ENCODE measurements at regions not wholly inside any gene's neighbourhood (a gene's known extent, or its start where the extent isn't known, plus 50 kb on each side); places are given as distances from the start of the nearest gene placed in this dataset.

GRCh38 chr9:30574355-30575151 is 1809.9 kb upstream of the ACO1 start:
- DNase-seq (ENCODE audit: low read depth) = no peak
- no peak overlapping the region for H3K4me3 ChIP-seq (ENCODE audit: low read depth, low read length)
- no peak for TF ChIP-seq CTCF (IDR thresholded peaks at IDR 0.05; ENCODE audit: insufficient read depth, low read length)

GRCh38 chr9:30575218-30575617 is 1809.2 kb upstream of the ACO1 start:
- H3K4me3 ChIP-seq (ENCODE audit: low read depth, low read length) = no peak overlapping the region
- no peak for DNase-seq (ENCODE audit: low read depth)

GRCh38 chr9:30575691-30576090 is 1808.8 kb upstream of the ACO1 start:
- TF ChIP-seq CTCF (IDR thresholded peaks at IDR 0.05; ENCODE audit: insufficient read depth, low read length) = no peak
- H3K4me3 ChIP-seq (ENCODE audit: low read depth, low read length) = no peak overlapping the region
- no peak for DNase-seq (ENCODE audit: low read depth)

More at GRCh38 chr9:30575218-30575617, 1809.2 kb upstream of the ACO1 start:
- no peak for TF ChIP-seq CTCF (IDR thresholded peaks at IDR 0.05; ENCODE audit: insufficient read depth, low read length)

- TF ChIP-seq CTCF (IDR thresholded peaks at IDR 0.05; ENCODE audit: insufficient read depth, low read length) = no peak
- H3K4me3 ChIP-seq (ENCODE audit: low read depth, low read length) = no peak overlapping the region
- DNase-seq (ENCODE audit: low read depth) = no peak
These were observed 1804.6 kb upstream of the ACO1 start for GRCh38 chr9:30579810-30580209.

- TF ChIP-seq CTCF (IDR thresholded peaks at IDR 0.05; ENCODE audit: insufficient read depth, low read length) = no peak
- H3K4me3 ChIP-seq (ENCODE audit: low read depth, low read length) = no peak overlapping the region
- DNase-seq (ENCODE audit: low read depth) = no peak
These were observed 1802.2 kb upstream of the ACO1 start for GRCh38 chr9:30582240-30582639.

DNA sequence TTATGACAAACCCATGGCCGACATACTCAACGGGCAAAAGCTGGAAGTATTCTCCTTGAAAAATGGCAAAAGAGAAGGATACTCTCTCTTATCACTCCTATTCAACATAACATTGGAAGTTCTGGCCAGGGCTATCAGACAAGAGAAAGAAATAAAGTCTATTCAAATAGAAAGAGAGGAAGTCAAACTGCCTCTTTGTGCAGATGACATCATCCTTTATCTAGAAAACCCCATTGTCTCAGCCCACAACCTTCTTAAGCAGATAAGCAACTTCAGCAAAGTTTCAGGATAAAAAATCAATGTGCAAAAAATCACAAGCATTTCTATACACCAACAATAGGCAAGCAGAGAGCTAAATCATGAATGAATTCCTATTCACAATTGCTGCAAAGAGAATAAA is 1799.9 kb upstream of the ACO1 start:
- TF ChIP-seq CTCF (IDR thresholded peaks at IDR 0.05; ENCODE audit: insufficient read depth, low read length) = no peak
- no peak overlapping the region for H3K4me3 ChIP-seq (ENCODE audit: low read depth, low read length)

GRCh38 chr9:30591461-30591860 is 1793.0 kb upstream of the ACO1 start:
- no peak for TF ChIP-seq CTCF (IDR thresholded peaks at IDR 0.05; ENCODE audit: insufficient read depth, low read length)
- DNase-seq (ENCODE audit: low read depth) = no peak
- no peak overlapping the region for H3K4me3 ChIP-seq (ENCODE audit: low read depth, low read length)

More for the DNA sequence above, 1799.9 kb upstream of the ACO1 start:
- no peak for DNase-seq (ENCODE audit: low read depth)
